ENCODE measurements at regions not wholly inside any gene's neighbourhood (a gene's known extent, or its start where the extent isn't known, plus 50 kb on each side); places are given as distances from the start of the nearest gene placed in this dataset.

GRCh38 chr3:145290010-145290409, 871.0 kb downstream of the PLOD2 start:
- Histone ChIP-seq H2AFZ (no peak overlapping the region), H3K4me1 (ENCODE audit: insufficient read depth) (no peaks in the 10 kb centered on the region), H3K36me3 (ENCODE audit: insufficient read depth) (no peaks in the 10 kb centered on the region), H3K9me2 (ENCODE audit: insufficient read depth) (peaks cover 5% of the 10 kb centered on the region; the same call in 1 of the 2 replicates), H3F3A (replicated peaks; ENCODE audit: low read depth) (no peaks in the 10 kb centered on the region), H3K27ac (ENCODE audit: low read depth) (no peak overlapping the region), H3K4me3 (no peak overlapping the region), H3K27me3 (ENCODE audit: insufficient read depth) (no peaks in the 10 kb centered on the region), H3K4me2 (no peak overlapping the region), H3K79me2 (replicated peaks; ENCODE audit: insufficient read depth) (no peaks in the 10 kb centered on the region), H4K20me1 (replicated peaks; ENCODE audit: insufficient read depth) (no peaks in the 10 kb centered on the region)
- H3K4me1 Mint-ChIP-seq, result no peaks in the 10 kb centered on the region
- no peak overlapping the region for H3K4me3 Mint-ChIP-seq
- no peaks in the 10 kb centered on the region for H3K36me3 Mint-ChIP-seq (ENCODE audit: low read depth)
- H3K27me3 Mint-ChIP-seq (ENCODE audit: insufficient read depth, low read depth, poor library complexity), result no peaks in the 10 kb centered on the region
- ATAC-seq (no peak), DNase-seq (ENCODE audit: low spot score) (no peak)
- no peaks in the 10 kb centered on the region; the same call in 2 of the 3 replicates for H3K9me3 Mint-ChIP-seq
- no peak overlapping the region for H3K27ac Mint-ChIP-seq
- TF ChIP-seq STAT1 (IDR thresholded peaks at IDR 0.05; ENCODE audit: unreplicated experiment), result no peak
- no peak for TF ChIP-seq POLR2AphosphoS5 (IDR thresholded peaks at IDR 0.05; ENCODE audit: low read depth)
- no peak for TF ChIP-seq ZNF114 (CRISPR knock-in tag; IDR thresholded peaks at IDR 0.05)
- TF ChIP-seq, protein P1, sequence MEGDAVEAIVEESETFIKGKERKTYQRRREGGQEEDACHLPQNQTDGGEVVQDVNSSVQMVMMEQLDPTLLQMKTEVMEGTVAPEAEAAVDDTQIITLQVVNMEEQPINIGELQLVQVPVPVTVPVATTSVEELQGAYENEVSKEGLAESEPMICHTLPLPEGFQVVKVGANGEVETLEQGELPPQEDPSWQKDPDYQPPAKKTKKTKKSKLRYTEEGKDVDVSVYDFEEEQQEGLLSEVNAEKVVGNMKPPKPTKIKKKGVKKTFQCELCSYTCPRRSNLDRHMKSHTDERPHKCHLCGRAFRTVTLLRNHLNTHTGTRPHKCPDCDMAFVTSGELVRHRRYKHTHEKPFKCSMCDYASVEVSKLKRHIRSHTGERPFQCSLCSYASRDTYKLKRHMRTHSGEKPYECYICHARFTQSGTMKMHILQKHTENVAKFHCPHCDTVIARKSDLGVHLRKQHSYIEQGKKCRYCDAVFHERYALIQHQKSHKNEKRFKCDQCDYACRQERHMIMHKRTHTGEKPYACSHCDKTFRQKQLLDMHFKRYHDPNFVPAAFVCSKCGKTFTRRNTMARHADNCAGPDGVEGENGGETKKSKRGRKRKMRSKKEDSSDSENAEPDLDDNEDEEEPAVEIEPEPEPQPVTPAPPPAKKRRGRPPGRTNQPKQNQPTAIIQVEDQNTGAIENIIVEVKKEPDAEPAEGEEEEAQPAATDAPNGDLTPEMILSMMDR (conservative IDR thresholded peaks at IDR 0.05; ENCODE audit: low read depth in 2 of 2), result no peak
- TF ChIP-seq EZH2phosphoT487 (IDR thresholded peaks at IDR 0.05; ENCODE audit: unreplicated experiment), result no peak
- TF ChIP-seq CREB1 (CRISPR knock-in tag; IDR thresholded peaks at IDR 0.05; ENCODE audit: low read depth), result no peak
- TF ChIP-seq REST (IDR thresholded peaks at IDR 0.05; ENCODE audit: unreplicated experiment), result no peak
- TF ChIP-seq, protein P2, sequence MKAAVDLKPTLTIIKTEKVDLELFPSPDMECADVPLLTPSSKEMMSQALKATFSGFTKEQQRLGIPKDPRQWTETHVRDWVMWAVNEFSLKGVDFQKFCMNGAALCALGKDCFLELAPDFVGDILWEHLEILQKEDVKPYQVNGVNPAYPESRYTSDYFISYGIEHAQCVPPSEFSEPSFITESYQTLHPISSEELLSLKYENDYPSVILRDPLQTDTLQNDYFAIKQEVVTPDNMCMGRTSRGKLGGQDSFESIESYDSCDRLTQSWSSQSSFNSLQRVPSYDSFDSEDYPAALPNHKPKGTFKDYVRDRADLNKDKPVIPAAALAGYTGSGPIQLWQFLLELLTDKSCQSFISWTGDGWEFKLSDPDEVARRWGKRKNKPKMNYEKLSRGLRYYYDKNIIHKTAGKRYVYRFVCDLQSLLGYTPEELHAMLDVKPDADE (IDR thresholded peaks at IDR 0.05), result no peak
- no peak for TF ChIP-seq EZH2 (IDR thresholded peaks at IDR 0.05; ENCODE audit: low read depth, unreplicated experiment)
- no peak for TF ChIP-seq JUNB (IDR thresholded peaks at IDR 0.05; ENCODE audit: unreplicated experiment)
- TF ChIP-seq NANOG (IDR thresholded peaks at IDR 0.05; ENCODE audit: borderline replicate concordance), result no peak
- TF ChIP-seq ZNF462 (CRISPR knock-in tag; IDR thresholded peaks at IDR 0.05), result no peak
- TF ChIP-seq ZNF331 (CRISPR knock-in tag; IDR thresholded peaks at IDR 0.05; ENCODE audit: low read depth), result no peak
